ENCODE measurements at regions not wholly inside any gene's neighbourhood (a gene's known extent, or its start where the extent isn't known, plus 50 kb on each side); places are given as distances from the start of the nearest gene placed in this dataset.

- no peak for DNase-seq (ENCODE audit: low read depth, low spot score)
- ChIA-PET CTCF (no interaction called here), POLR2A (no interaction called here)
- no peak for TF ChIP-seq CTCF (IDR thresholded peaks at IDR 0.05; ENCODE audit: insufficient read depth, low read length, missing control alignments)
- H3K4me3 ChIP-seq (ENCODE audit: low read depth, low read length), result no peak overlapping the region
Measured at GRCh38 chr5:77915346-77915745, 139.2 kb upstream of the TBCA start.

GRCh38 chr5:77912721-77913120 is 136.6 kb upstream of the TBCA start:
- DNase-seq (ENCODE audit: low read depth, low spot score), result no peak
- no peak for TF ChIP-seq CTCF (IDR thresholded peaks at IDR 0.05; ENCODE audit: insufficient read depth, low read length, missing control alignments)
- no peak overlapping the region for H3K4me3 ChIP-seq (ENCODE audit: low read depth, low read length)
- ChIA-PET POLR2A (no interaction called here), CTCF (interaction anchor here (1.4 kb wide), 1 partner anchor 44 kb away, joined by 3 read pairs; no protein-coding TSS in a partner anchor)

GRCh38 chr5:77910602-77911188 is 134.6 kb upstream of the TBCA start:
- no peak for TF ChIP-seq CTCF (IDR thresholded peaks at IDR 0.05; ENCODE audit: insufficient read depth, low read length, missing control alignments)
- H3K4me3 ChIP-seq (ENCODE audit: low read depth, low read length), result no peak overlapping the region
- no peak for DNase-seq (ENCODE audit: low read depth, low spot score)
- ChIA-PET CTCF (no interaction called here), POLR2A (no interaction called here)

GRCh38 chr5:77909237-77909636 is 133.1 kb upstream of the TBCA start:
- no peak for TF ChIP-seq CTCF (IDR thresholded peaks at IDR 0.05; ENCODE audit: insufficient read depth, low read length, missing control alignments)
- no peak overlapping the region for H3K4me3 ChIP-seq (ENCODE audit: low read depth, low read length)
- ChIA-PET POLR2A (no interaction called here), CTCF (no interaction called here)
- DNase-seq (ENCODE audit: low read depth, low spot score), result no peak

- POLR2A ChIA-PET, result no interaction called here
- no peak for DNase-seq (ENCODE audit: low read depth, low spot score)
- CTCF ChIA-PET, result no interaction called here
- TF ChIP-seq CTCF (IDR thresholded peaks at IDR 0.05; ENCODE audit: insufficient read depth, low read length, missing control alignments), result no peak
- no peak overlapping the region for H3K4me3 ChIP-seq (ENCODE audit: low read depth, low read length)
Measured at GRCh38 chr5:77908787-77909186, 132.6 kb upstream of the TBCA start.

GRCh38 chr5:77907786-77908185 is 131.6 kb upstream of the TBCA start:
- POLR2A ChIA-PET, result no interaction called here
- TF ChIP-seq CTCF (IDR thresholded peaks at IDR 0.05; ENCODE audit: insufficient read depth, low read length, missing control alignments), result no peak
- no peak overlapping the region for H3K4me3 ChIP-seq (ENCODE audit: low read depth, low read length)
- CTCF ChIA-PET, result no interaction called here
- DNase-seq (ENCODE audit: low read depth, low spot score), result no peak

All from AG04449 (cell line).